GM18498 (cell line): ENCODE measurements at regions not wholly inside any gene's neighbourhood (a gene's known extent, or its start where the extent isn't known, plus 50 kb on each side); places are given as distances from the start of the nearest gene placed in this dataset.

Experiments
- ATAC-seq: cut with Tn5 transposase; IDR thresholded peaks from one replicate; pipeline ENCODE4 v1.9.1; 2021; ENCODE audit warnings: mild to moderate bottlenecking, moderate library complexity; ENCODE audit not compliant: unreplicated experiment

- no peak for ATAC-seq
Observed at GRCh38 chr17:77480509-77481215, 339.9 kb downstream of the SEC14L1 start.

GRCh38 chr17:77481476-77482374, 341.0 kb downstream of the SEC14L1 start:
- no peak for ATAC-seq

GRCh38 chr17:77482375-77483127, 341.8 kb downstream of the SEC14L1 start:
- ATAC-seq = no peak

- no peak for ATAC-seq
Observed at GRCh38 chr17:77483128-77483598, 342.4 kb downstream of the SEC14L1 start.

- ATAC-seq = no peak
Observed at GRCh38 chr17:77484111-77484510, 343.3 kb downstream of the SEC14L1 start.

GRCh38 chr17:77485089-77485833, 344.5 kb downstream of the SEC14L1 start:
- ATAC-seq = no peak

GRCh38 chr17:77487211-77487629, 346.5 kb downstream of the SEC14L1 start:
- ATAC-seq = no peak

- no peak for ATAC-seq
Observed at GRCh38 chr17:77487677-77488530, 347.1 kb downstream of the SEC14L1 start.

- ATAC-seq = no peak
Observed at GRCh38 chr17:77488531-77489238, 347.9 kb downstream of the SEC14L1 start.

- ATAC-seq = no peak
Observed at GRCh38 chr17:77489239-77489892, 348.6 kb downstream of the SEC14L1 start.

GRCh38 chr17:77489893-77490255, 349.1 kb downstream of the SEC14L1 start:
- ATAC-seq = no peak

GRCh38 chr17:77490361-77491183, 349.8 kb downstream of the SEC14L1 start:
- no peak for ATAC-seq

GRCh38 chr17:77491921-77492445, 351.2 kb downstream of the SEC14L1 start:
- ATAC-seq = no peak

- no peak for ATAC-seq
Observed at GRCh38 chr17:77492446-77493237, 351.9 kb downstream of the SEC14L1 start.

- no peak for ATAC-seq
Observed at GRCh38 chr17:77493238-77493820, 352.6 kb downstream of the SEC14L1 start.
